Neuronal stem cell (in vitro differentiated cells): ENCODE measurements at regions not wholly inside any gene's neighbourhood (a gene's known extent, or its start where the extent isn't known, plus 50 kb on each side); places are given as distances from the start of the nearest gene placed in this dataset.

Experiments used
- DNase-seq: peaks from one replicate; pipeline ENCODE4 v3.0.0-alpha.2; 2013; ENCODE audit warnings: low spot score
- H2AFZ ChIP-seq: one replicate; pipeline ENCODE4 v1.6.1; 2013; ENCODE audit warnings: mild to moderate bottlenecking, low read length, inconsistent platforms
- H2AK5ac ChIP-seq: 2 replicates; pipeline ENCODE4 v1.6.1; 2013; ENCODE audit warnings: low read depth, mild to moderate bottlenecking, inconsistent platforms, low read length, moderate library complexity, mixed read lengths
- H2BK120ac ChIP-seq: 2 replicates; pipeline ENCODE4 v1.6.1; 2013; ENCODE audit warnings: low read depth, mild to moderate bottlenecking, inconsistent platforms, low read length, moderate library complexity, mixed read lengths
- H2BK12ac ChIP-seq: one replicate; pipeline ENCODE4 v1.6.1; 2013; ENCODE audit warnings: low read length, inconsistent platforms
- H2BK15ac ChIP-seq: 2 replicates; pipeline ENCODE4 v1.6.1; 2013; ENCODE audit warnings: mild to moderate bottlenecking, low read length, inconsistent platforms, mixed read lengths
- H2BK5ac ChIP-seq: one replicate; pipeline ENCODE4 v1.6.1; 2013; ENCODE audit warnings: inconsistent platforms, mild to moderate bottlenecking, low read length, moderate library complexity
- H3K14ac ChIP-seq: one replicate; pipeline ENCODE4 v1.6.1; 2013; ENCODE audit warnings: low read length, inconsistent platforms
- H3K18ac ChIP-seq: 2 replicates; pipeline ENCODE4 v1.6.1; 2013; ENCODE audit warnings: low read length, inconsistent platforms
- H3K23ac ChIP-seq: 2 replicates; pipeline ENCODE4 v1.6.1; 2013; ENCODE audit warnings: low read depth, mild to moderate bottlenecking, mixed read lengths, low read length, inconsistent platforms; ENCODE audit not compliant: poor library complexity
- H3K27ac ChIP-seq: replicated peaks from 3 replicates; pipeline ENCODE4 v1.5.1; 2013; ENCODE audit warnings: low read length, inconsistent platforms
- H3K27me3 ChIP-seq, 3 experiments: 2 replicates each; pipeline ENCODE4 v1.6.1; 2013; ENCODE audit warnings: low read length in 3 of 3, mild to moderate bottlenecking in 2 of 3, inconsistent platforms in 1 of 3, low read depth in 1 of 3, mixed read lengths in 1 of 3, moderate library complexity in 1 of 3; ENCODE audit not compliant: control insufficient read depth in 3 of 3, insufficient read depth in 3 of 3
- H3K36me3 ChIP-seq, 2 donors: replicated peaks in 1 of 2; 2 replicates each; pipeline ENCODE4 v1.6.1; 2013; ENCODE audit warnings: low read length in 2 of 2; ENCODE audit not compliant: control insufficient read depth in 2 of 2, insufficient read depth in 2 of 2
- H3K4ac ChIP-seq: 2 replicates; pipeline ENCODE4 v1.6.1; 2013; ENCODE audit warnings: inconsistent platforms, mild to moderate bottlenecking, low read length, moderate library complexity
- H3K4me1 ChIP-seq, 2 donors: 1 replicate in 1 of 2; 2 replicates in 1 of 2; pipeline ENCODE4 v1.6.1; 2013; ENCODE audit warnings: low read length in 2 of 2, low read depth in 1 of 2; ENCODE audit not compliant: control insufficient read depth in 2 of 2, insufficient read depth in 1 of 2
- H3K4me2 ChIP-seq: one replicate; pipeline ENCODE4 v1.6.1; 2013; ENCODE audit warnings: mild to moderate bottlenecking, low read length, inconsistent platforms; ENCODE audit not compliant: insufficient read depth, poor library complexity, severe bottlenecking
- H3K4me3 ChIP-seq, 2 donors: 2 replicates each; pipeline ENCODE4 v1.5.1; 2013; ENCODE audit warnings: low read length in 2 of 2, mild to moderate bottlenecking in 2 of 2, inconsistent platforms in 1 of 2, moderate library complexity in 1 of 2
- H3K79me1 ChIP-seq: one replicate; pipeline ENCODE4 v1.6.1; 2013; ENCODE audit warnings: low read depth, mild to moderate bottlenecking, inconsistent platforms, low read length, moderate library complexity
- H3K9ac ChIP-seq: one replicate; pipeline ENCODE4 v1.6.1; 2013; ENCODE audit warnings: mild to moderate bottlenecking, low read depth, low read length, inconsistent platforms; ENCODE audit not compliant: poor library complexity
- H3K9me3 ChIP-seq, 2 donors: replicated peaks in 1 of 2; 2 replicates each; pipeline versions ENCODE3 to v1.6.1; 2013; ENCODE audit warnings: low read length in 2 of 2, mild to moderate bottlenecking in 2 of 2, inconsistent platforms in 1 of 2, low read depth in 1 of 2, mixed read lengths in 1 of 2, moderate library complexity in 1 of 2; ENCODE audit not compliant: control insufficient read depth in 2 of 2, insufficient read depth in 1 of 2
- H4K8ac ChIP-seq: one replicate; pipeline ENCODE4 v1.6.1; 2013; ENCODE audit warnings: low read depth, mild to moderate bottlenecking, inconsistent platforms, low read length, moderate library complexity
- H4K91ac ChIP-seq: one replicate; pipeline ENCODE4 v1.6.1; 2013; ENCODE audit warnings: low read length, low read depth, mild to moderate bottlenecking, inconsistent platforms; ENCODE audit not compliant: poor library complexity
- WGBS, 2 donors: extraction: QIAGEN DNeasy Blood & Tissue Kit; methylation state at CpG; one replicate each; pipeline ENCODE4 v1.1.7; 2013; ENCODE audit warnings: missing lambda C conversion rate in 2 of 2, mixed read lengths in 1 of 2; ENCODE audit not compliant: insufficient read length in 2 of 2, insufficient replicate concordance in 1 of 2; ENCODE audit errors: extremely low coverage in 2 of 2; 5-methylcytosine and 5-hydroxymethylcytosine counted together

- Histone ChIP-seq H2BK120ac (no peak overlapping the region), H3K36me3 (no peaks in the 10 kb centered on the region), H3K4me1 (peaks cover 0 to 2% of the 10 kb centered on the region in 2 donors), H3K4ac (no peak overlapping the region), H3K79me1 (no peaks in the 10 kb centered on the region), H3K4me2 (no peak overlapping the region), H3K14ac (no peak overlapping the region), H2BK5ac (no peak overlapping the region), H2BK12ac (no peak overlapping the region), H2AK5ac (no peak overlapping the region), H4K91ac (no peak overlapping the region), H3K9ac (no peak overlapping the region), H3K23ac (no peak overlapping the region), H3K27ac (no peak overlapping the region), H3K9me3 (no peaks in the 10 kb centered on the region), H2AFZ (no peak overlapping the region), H3K4me3 (no peak overlapping the region), H2BK15ac (no peak overlapping the region), H4K8ac (no peak overlapping the region), H3K18ac (no peak overlapping the region), H3K27me3 (no peaks in the 10 kb centered on the region)
- no CpG with 5 or more reads among the region's 6 CpGs for WGBS, 2 donors
- DNase-seq: no peak
Observed at GRCh38 chr4:82219346-82219745, 154.4 kb downstream of the HNRNPD start.

DNA sequence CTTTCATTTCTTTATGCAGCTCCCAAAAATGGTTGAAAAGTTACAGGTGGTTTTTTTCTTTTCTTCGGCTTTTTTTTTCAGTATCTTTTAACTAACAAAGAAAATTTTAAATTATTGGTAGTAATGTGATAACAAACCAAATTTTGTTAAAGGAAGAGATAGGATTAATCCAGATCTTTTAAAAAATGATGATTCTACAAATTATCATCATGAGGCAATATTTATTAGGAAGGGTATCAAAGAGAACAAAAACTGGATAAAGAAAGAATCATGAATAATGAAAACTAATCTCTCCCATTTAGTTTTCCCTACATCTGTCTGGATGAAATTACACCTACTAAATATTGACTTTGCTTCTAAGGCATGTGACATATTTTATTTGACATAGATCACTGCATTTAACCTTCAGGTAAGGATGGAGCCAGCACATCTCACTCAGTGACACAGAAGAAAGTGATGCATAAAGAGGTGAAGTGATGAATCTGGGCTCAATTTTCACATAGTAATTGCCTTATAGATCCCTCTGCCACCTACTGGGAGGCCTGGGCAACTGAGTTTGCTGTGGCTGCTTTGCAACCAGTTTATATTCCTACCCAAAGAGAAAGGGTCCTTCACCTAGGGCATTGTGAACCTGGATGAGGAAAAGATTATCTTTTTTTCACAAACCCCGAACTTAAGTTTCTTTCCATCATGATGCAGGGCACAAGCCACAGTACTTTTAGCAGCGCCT lies 155.6 kb downstream of the HNRNPD start:
- H3K9me3 ChIP-seq: no peaks in the 10 kb centered on the region
- WGBS, 2 donors: no CpG with 5 or more reads among the region's 3 CpGs
- no peaks in the 10 kb centered on the region for H3K79me1 ChIP-seq
- no peak overlapping the region for H3K23ac ChIP-seq
- no peak overlapping the region for H2BK120ac ChIP-seq
- H3K9ac ChIP-seq: no peak overlapping the region
- no peak overlapping the region for H2AK5ac ChIP-seq
- H3K4ac ChIP-seq: no peak overlapping the region
- H3K14ac ChIP-seq: no peak overlapping the region
- H3K27me3 ChIP-seq: no peaks in the 10 kb centered on the region
- no peak overlapping the region for H4K8ac ChIP-seq
- H2AFZ ChIP-seq: no peak overlapping the region
- no peak for DNase-seq
- H3K4me3 ChIP-seq: no peak overlapping the region
- H2BK15ac ChIP-seq: no peak overlapping the region
- no peak overlapping the region for H3K4me2 ChIP-seq
- H4K91ac ChIP-seq: no peak overlapping the region
- H2BK5ac ChIP-seq: no peak overlapping the region
- no peak overlapping the region for H3K18ac ChIP-seq
- no peak overlapping the region for H3K27ac ChIP-seq
- H3K4me1 ChIP-seq: no peaks in the 10 kb centered on the region
- no peak overlapping the region for H2BK12ac ChIP-seq
- H3K36me3 ChIP-seq: no peaks in the 10 kb centered on the region

DNA sequence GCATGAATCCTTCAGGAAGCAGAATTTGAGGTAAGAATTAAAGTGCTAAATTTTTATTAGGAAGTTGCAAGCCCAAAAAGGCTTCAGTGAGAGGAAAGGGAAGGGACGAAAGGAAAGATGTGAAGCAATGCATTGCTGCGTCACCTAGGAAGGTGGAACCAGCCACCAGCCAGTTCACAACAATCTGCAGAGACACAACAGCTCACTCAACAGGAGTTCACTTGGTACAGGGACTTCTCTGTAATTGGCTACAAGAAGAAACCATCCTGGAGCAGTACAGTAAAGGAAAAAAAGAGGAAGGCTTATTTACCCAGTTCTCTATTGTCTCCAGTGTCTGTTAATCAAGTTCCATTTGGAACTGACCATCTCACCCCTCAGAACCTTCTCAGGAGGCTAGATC lies 157.6 kb downstream of the HNRNPD start:
- no peak overlapping the region for H4K91ac ChIP-seq
- H3K9ac ChIP-seq: no peak overlapping the region
- H3K14ac ChIP-seq: no peak overlapping the region
- H2AK5ac ChIP-seq: no peak overlapping the region
- H2BK12ac ChIP-seq: no peak overlapping the region
- no peak overlapping the region for H3K4me3 ChIP-seq
- H3K27ac ChIP-seq: no peak overlapping the region
- H2BK5ac ChIP-seq: no peak overlapping the region
- no peaks in the 10 kb centered on the region for H3K9me3 ChIP-seq
- no peaks in the 10 kb centered on the region for H3K36me3 ChIP-seq
- no peak overlapping the region for H3K4me2 ChIP-seq
- H2BK15ac ChIP-seq: no peak overlapping the region
- no peak overlapping the region for H2BK120ac ChIP-seq
- H4K8ac ChIP-seq: no peak overlapping the region
- H3K79me1 ChIP-seq: no peaks in the 10 kb centered on the region
- WGBS, 2 donors: no CpG with 5 or more reads among the region's 2 CpGs
- H3K4me1 ChIP-seq: no peaks in the 10 kb centered on the region
- H3K4ac ChIP-seq: no peak overlapping the region
- H2AFZ ChIP-seq: no peak overlapping the region
- H3K23ac ChIP-seq: no peak overlapping the region
- no peak overlapping the region for H3K18ac ChIP-seq
- no peaks in the 10 kb centered on the region for H3K27me3 ChIP-seq
- DNase-seq: no peak

DNA sequence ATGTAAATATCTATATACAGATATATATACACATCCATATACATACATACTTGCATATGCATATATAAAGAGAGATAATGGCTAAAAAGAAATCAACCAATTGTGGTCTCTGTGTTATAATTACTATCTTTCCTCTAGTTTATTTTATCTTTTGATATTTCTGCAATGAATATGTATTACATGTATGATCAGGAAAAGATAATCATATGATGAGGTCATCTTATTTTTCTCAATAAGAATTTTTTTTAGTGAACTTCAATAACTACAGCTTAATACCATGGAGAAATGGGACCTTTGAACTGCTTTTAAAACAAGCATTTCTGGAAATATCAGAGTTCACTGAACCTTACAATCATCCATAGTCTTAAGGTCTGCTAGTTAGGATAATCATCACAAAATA lies 158.0 kb downstream of the HNRNPD start:
- no peaks in the 10 kb centered on the region for H3K27me3 ChIP-seq
- DNase-seq: no peak
- no peaks in the 10 kb centered on the region for H3K9me3 ChIP-seq
- no peak overlapping the region for H2AK5ac ChIP-seq
- H4K8ac ChIP-seq: no peak overlapping the region
- H3K4me3 ChIP-seq: no peak overlapping the region
- H3K79me1 ChIP-seq: no peaks in the 10 kb centered on the region
- H4K91ac ChIP-seq: no peak overlapping the region
- H3K4me1 ChIP-seq: no peaks in the 10 kb centered on the region
- no peak overlapping the region for H3K4me2 ChIP-seq
- no peaks in the 10 kb centered on the region for H3K36me3 ChIP-seq
- no peak overlapping the region for H2BK15ac ChIP-seq
- H3K23ac ChIP-seq: no peak overlapping the region
- H2BK5ac ChIP-seq: no peak overlapping the region
- no peak overlapping the region for H3K18ac ChIP-seq
- no peak overlapping the region for H3K14ac ChIP-seq
- H3K27ac ChIP-seq: no peak overlapping the region
- H3K4ac ChIP-seq: no peak overlapping the region
- no peak overlapping the region for H2AFZ ChIP-seq
- H2BK120ac ChIP-seq: no peak overlapping the region
- no peak overlapping the region for H3K9ac ChIP-seq
- no peak overlapping the region for H2BK12ac ChIP-seq
